BLaER1 (cell line): ENCODE measurements at regions not wholly inside any gene's neighbourhood (a gene's known extent, or its start where the extent isn't known, plus 50 kb on each side); places are given as distances from the start of the nearest gene placed in this dataset.

Source experiments
- H3K27ac ChIP-seq: shearing (Covaris generic); formaldehyde crosslinking; 2 replicates; pipeline ENCODE4 v1.8.1; 2022
- H3K27me3 ChIP-seq: shearing (Covaris generic); formaldehyde crosslinking; 2 replicates; pipeline ENCODE4 v1.8.1; 2022
- H3K36me3 ChIP-seq: shearing (Covaris generic); formaldehyde crosslinking; 2 replicates; pipeline ENCODE4 v1.8.1; 2022
- H3K4me1 ChIP-seq: shearing (Covaris generic); formaldehyde crosslinking; 2 replicates; pipeline ENCODE4 v1.8.1; 2022
- H3K4me2 ChIP-seq: shearing (Covaris generic); formaldehyde crosslinking; 2 replicates; pipeline ENCODE4 v1.8.1; 2022
- H3K4me3 ChIP-seq: shearing (Covaris generic); formaldehyde crosslinking; 2 replicates; pipeline ENCODE4 v1.8.1; 2022
- H3K9ac ChIP-seq: shearing (Covaris generic); formaldehyde crosslinking; 2 replicates; pipeline ENCODE4 v1.8.1; 2022
- H3K9me3 ChIP-seq: shearing (Covaris generic); formaldehyde crosslinking; 2 replicates; pipeline ENCODE4 v1.8.1; 2022
- H4K20me1 ChIP-seq: shearing (Covaris generic); formaldehyde crosslinking; 2 replicates; pipeline ENCODE4 v1.8.1; 2022
- Cebpa-rat ChIP-seq: shearing (Covaris generic); IDR thresholded peaks from 2 replicates; pipeline ENCODE4 v1.8.1; 2022

- Histone ChIP-seq H3K27me3 (no peaks in the 10 kb centered on the region), H3K4me2 (no peak overlapping the region), H3K4me3 (no peak overlapping the region), H4K20me1 (no peaks in the 10 kb centered on the region), H3K27ac (no peak overlapping the region), H3K9ac (no peak overlapping the region), H3K36me3 (no peaks in the 10 kb centered on the region), H3K9me3 (peaks cover 46% of the 10 kb centered on the region), H3K4me1 (peaks cover 14% of the 10 kb centered on the region)
- TF ChIP-seq Cebpa-rat: no peak
Observed at GRCh38 chr2:898319-898718, 52.3 kb upstream of the SNTG2 start.

- TF ChIP-seq Cebpa-rat: no peak
- no peaks in the 10 kb centered on the region for H4K20me1 ChIP-seq
- no peak overlapping the region for H3K4me3 ChIP-seq
- no peaks in the 10 kb centered on the region for H3K27me3 ChIP-seq
- no peak overlapping the region for H3K9ac ChIP-seq
- no peak overlapping the region for H3K27ac ChIP-seq
- H3K9me3 ChIP-seq: peaks cover 39% of the 10 kb centered on the region
- H3K4me1 ChIP-seq: peaks cover 8% of the 10 kb centered on the region
- H3K36me3 ChIP-seq: no peaks in the 10 kb centered on the region
- no peak overlapping the region for H3K4me2 ChIP-seq
Observed at GRCh38 chr2:897091-897490, 53.6 kb upstream of the SNTG2 start.

GRCh38 chr2:893311-893710, 57.3 kb upstream of the SNTG2 start:
- H3K27me3 ChIP-seq: no peaks in the 10 kb centered on the region
- H3K4me1 ChIP-seq: peaks cover 8% of the 10 kb centered on the region
- H3K4me2 ChIP-seq: no peak overlapping the region
- H3K4me3 ChIP-seq: no peak overlapping the region
- H3K9ac ChIP-seq: no peak overlapping the region
- no peak overlapping the region for H3K27ac ChIP-seq
- no peak for TF ChIP-seq Cebpa-rat
- H3K36me3 ChIP-seq: no peaks in the 10 kb centered on the region
- peaks cover 29% of the 10 kb centered on the region for H3K9me3 ChIP-seq
- no peaks in the 10 kb centered on the region for H4K20me1 ChIP-seq

- Histone ChIP-seq H3K4me1 (peaks cover 8% of the 10 kb centered on the region), H3K27me3 (no peaks in the 10 kb centered on the region), H3K27ac (no peak overlapping the region), H3K4me3 (no peak overlapping the region), H3K9ac (no peak overlapping the region), H3K4me2 (no peak overlapping the region), H3K36me3 (no peaks in the 10 kb centered on the region), H3K9me3 (peaks cover 24% of the 10 kb centered on the region), H4K20me1 (no peaks in the 10 kb centered on the region)
- TF ChIP-seq Cebpa-rat: no peak
Observed at GRCh38 chr2:892892-893291, 57.8 kb upstream of the SNTG2 start.

- TF ChIP-seq Cebpa-rat: no peak
- no peaks in the 10 kb centered on the region for H4K20me1 ChIP-seq
- H3K9me3 ChIP-seq: peaks cover 20% of the 10 kb centered on the region
- H3K27ac ChIP-seq: no peak overlapping the region
- H3K36me3 ChIP-seq: no peaks in the 10 kb centered on the region
- H3K9ac ChIP-seq: no peak overlapping the region
- H3K27me3 ChIP-seq: no peaks in the 10 kb centered on the region
- peaks cover 8% of the 10 kb centered on the region for H3K4me1 ChIP-seq
- H3K4me3 ChIP-seq: no peak overlapping the region
- H3K4me2 ChIP-seq: no peak overlapping the region
Observed at GRCh38 chr2:892401-892800, 58.2 kb upstream of the SNTG2 start.

- Histone ChIP-seq H4K20me1 (no peaks in the 10 kb centered on the region), H3K9ac (no peak overlapping the region), H3K4me2 (no peak overlapping the region), H3K27me3 (no peaks in the 10 kb centered on the region), H3K36me3 (no peaks in the 10 kb centered on the region), H3K4me3 (no peak overlapping the region), H3K27ac (no peak overlapping the region), H3K9me3 (peaks cover 13% of the 10 kb centered on the region), H3K4me1 (peaks cover 8% of the 10 kb centered on the region)
- TF ChIP-seq Cebpa-rat: no peak
Observed at GRCh38 chr2:891734-892133, 58.9 kb upstream of the SNTG2 start.

GRCh38 chr2:890791-891190, 59.9 kb upstream of the SNTG2 start:
- no peaks in the 10 kb centered on the region for H3K27me3 ChIP-seq
- H3K9ac ChIP-seq: no peak overlapping the region
- no peak overlapping the region for H3K4me2 ChIP-seq
- H3K4me1 ChIP-seq: peaks cover 8% of the 10 kb centered on the region
- TF ChIP-seq Cebpa-rat: no peak
- no peaks in the 10 kb centered on the region for H4K20me1 ChIP-seq
- H3K4me3 ChIP-seq: no peak overlapping the region
- no peak overlapping the region for H3K27ac ChIP-seq
- peaks cover 3% of the 10 kb centered on the region for H3K9me3 ChIP-seq
- H3K36me3 ChIP-seq: no peaks in the 10 kb centered on the region

- H3K4me2 ChIP-seq: no peak overlapping the region
- H3K4me1 ChIP-seq: peaks cover 8% of the 10 kb centered on the region
- no peak overlapping the region for H3K4me3 ChIP-seq
- H3K36me3 ChIP-seq: no peaks in the 10 kb centered on the region
- H3K9ac ChIP-seq: no peak overlapping the region
- no peak overlapping the region for H3K27ac ChIP-seq
- TF ChIP-seq Cebpa-rat: no peak
- no peaks in the 10 kb centered on the region for H3K27me3 ChIP-seq
- no peaks in the 10 kb centered on the region for H3K9me3 ChIP-seq
- no peaks in the 10 kb centered on the region for H4K20me1 ChIP-seq
Observed at GRCh38 chr2:890214-890613, 60.4 kb upstream of the SNTG2 start.

GRCh38 chr2:888906-889566, 61.6 kb upstream of the SNTG2 start:
- no peaks in the 10 kb centered on the region for H3K4me1 ChIP-seq
- H3K9ac ChIP-seq: no peak overlapping the region
- H3K4me2 ChIP-seq: no peak overlapping the region
- no peaks in the 10 kb centered on the region for H3K27me3 ChIP-seq
- H4K20me1 ChIP-seq: no peaks in the 10 kb centered on the region
- no peaks in the 10 kb centered on the region for H3K9me3 ChIP-seq
- H3K4me3 ChIP-seq: no peak overlapping the region
- H3K27ac ChIP-seq: no peak overlapping the region
- no peaks in the 10 kb centered on the region for H3K36me3 ChIP-seq
- TF ChIP-seq Cebpa-rat: no peak

- H3K36me3 ChIP-seq: no peaks in the 10 kb centered on the region
- H3K4me2 ChIP-seq: no peak overlapping the region
- H3K27ac ChIP-seq: no peak overlapping the region
- no peaks in the 10 kb centered on the region for H3K9me3 ChIP-seq
- H3K27me3 ChIP-seq: no peaks in the 10 kb centered on the region
- no peaks in the 10 kb centered on the region for H4K20me1 ChIP-seq
- H3K4me1 ChIP-seq: no peaks in the 10 kb centered on the region
- H3K4me3 ChIP-seq: no peak overlapping the region
- H3K9ac ChIP-seq: no peak overlapping the region
- TF ChIP-seq Cebpa-rat: no peak
Observed at GRCh38 chr2:888211-888801, 62.3 kb upstream of the SNTG2 start.
